Activated T-cell treated with anti-CD3 and anti-CD28 coated beads for 48 hours (primary cell): ENCODE measurements at regions not wholly inside any gene's neighbourhood (a gene's known extent, or its start where the extent isn't known, plus 50 kb on each side); places are given as distances from the start of the nearest gene placed in this dataset.

ENCODE experiments used
- DNase-seq: peaks from one replicate; pipeline ENCODE4 v3.0.0-alpha.2; 2020; ENCODE audit warnings: low read depth

DNA sequence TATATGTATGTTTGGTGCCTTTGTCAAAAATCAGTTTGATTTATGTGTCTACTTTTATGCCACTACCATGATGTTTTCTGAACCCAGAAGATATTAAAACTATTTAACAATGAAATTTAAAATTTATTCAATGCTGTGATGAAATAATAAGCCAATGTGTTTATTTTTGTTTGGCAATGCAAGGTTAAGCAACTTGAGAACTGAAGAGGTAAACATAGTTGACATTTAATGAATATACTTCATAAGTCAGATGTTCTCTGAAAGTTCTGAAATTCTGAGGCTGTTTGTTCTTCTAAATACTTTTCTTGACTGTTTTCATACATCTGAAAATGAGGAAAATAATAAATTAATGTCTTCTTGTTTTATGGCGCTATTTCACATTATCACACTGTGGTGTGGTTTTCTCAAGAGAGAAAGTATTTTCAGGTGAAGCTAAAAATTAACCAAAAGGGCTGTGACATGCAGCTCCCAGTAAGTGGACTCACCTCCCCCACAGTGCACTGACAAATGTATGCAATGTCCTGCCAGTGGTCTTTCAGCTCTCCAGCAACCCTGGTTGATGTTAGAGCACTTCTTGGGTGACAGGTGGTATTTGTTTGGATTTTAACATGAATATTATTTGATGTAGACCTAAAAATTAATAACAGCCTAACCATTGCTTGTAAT lies 863.6 kb upstream of the SALL3 start:
- no peak for DNase-seq

DNA sequence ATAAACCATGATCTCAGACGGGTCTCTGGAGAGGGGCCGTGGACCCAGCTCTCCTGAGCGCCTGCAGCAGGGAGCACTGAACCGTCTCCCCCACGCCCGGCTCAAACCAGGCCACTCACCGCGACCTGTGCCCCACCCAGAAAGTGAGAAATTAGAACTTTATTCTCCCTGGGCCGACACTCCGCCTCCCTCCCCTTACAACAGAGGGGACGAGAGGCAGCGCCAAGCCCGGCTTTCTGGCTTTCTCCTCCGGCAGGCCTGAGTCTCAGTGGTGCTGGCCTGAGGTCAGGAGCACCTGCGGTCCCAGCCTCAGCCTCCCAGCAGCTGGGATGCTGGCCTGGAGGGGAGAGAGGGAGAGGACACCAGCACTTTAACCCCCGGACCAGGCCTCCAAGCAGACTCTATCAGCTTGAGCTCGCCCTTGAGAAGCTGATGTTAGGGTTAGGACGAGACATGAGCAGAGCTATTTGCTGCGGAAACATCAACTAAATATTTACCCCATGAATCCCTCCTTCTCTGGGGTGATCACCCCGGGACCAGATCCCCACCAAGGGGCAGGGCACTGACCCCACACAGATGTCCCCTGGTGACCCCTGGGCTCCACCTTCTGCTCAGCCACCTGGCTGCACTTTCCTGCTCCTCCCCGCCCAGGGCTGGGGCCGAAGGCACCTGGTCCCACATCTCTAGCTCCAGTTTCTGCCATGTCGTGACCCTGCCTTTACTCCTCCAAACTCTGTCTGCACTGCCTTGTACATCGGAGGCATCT lies 856.3 kb upstream of the SALL3 start:
- no peak for DNase-seq

GRCh38 chr18:78123926-78124797 lies 855.5 kb upstream of the SALL3 start:
- no peak for DNase-seq

- no peak for DNase-seq
These were observed 854.3 kb upstream of the SALL3 start for GRCh38 chr18:78125206-78125896.

DNA sequence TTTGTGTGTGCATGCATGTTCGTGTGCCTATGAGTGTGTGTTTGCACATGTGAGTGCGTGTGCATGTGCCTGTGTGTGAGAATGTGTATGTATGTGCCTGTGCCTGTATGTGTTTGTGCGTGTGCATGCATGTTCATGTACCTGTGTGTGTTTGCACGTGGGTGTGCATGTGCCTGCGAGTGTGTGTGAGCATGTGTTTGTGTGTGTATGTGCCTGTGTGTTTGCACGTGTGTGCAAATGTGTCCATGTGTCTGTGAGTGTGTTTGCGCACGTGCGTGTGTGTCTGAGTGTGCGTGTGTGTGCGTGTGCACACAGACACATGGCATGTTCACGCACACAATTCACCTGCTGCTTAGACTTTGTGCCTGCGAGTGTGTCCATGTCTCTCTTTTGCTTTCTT lies 853.5 kb upstream of the SALL3 start:
- DNase-seq, result no peak

- no peak for DNase-seq
These were observed 853.1 kb upstream of the SALL3 start for GRCh38 chr18:78126536-78126935.

- no peak for DNase-seq
These were observed 852.6 kb upstream of the SALL3 start for GRCh38 chr18:78127041-78127440.

GRCh38 chr18:78128004-78128403 lies 851.6 kb upstream of the SALL3 start:
- DNase-seq, result no peak

GRCh38 chr18:78129260-78129659 lies 850.4 kb upstream of the SALL3 start:
- no peak for DNase-seq

DNA sequence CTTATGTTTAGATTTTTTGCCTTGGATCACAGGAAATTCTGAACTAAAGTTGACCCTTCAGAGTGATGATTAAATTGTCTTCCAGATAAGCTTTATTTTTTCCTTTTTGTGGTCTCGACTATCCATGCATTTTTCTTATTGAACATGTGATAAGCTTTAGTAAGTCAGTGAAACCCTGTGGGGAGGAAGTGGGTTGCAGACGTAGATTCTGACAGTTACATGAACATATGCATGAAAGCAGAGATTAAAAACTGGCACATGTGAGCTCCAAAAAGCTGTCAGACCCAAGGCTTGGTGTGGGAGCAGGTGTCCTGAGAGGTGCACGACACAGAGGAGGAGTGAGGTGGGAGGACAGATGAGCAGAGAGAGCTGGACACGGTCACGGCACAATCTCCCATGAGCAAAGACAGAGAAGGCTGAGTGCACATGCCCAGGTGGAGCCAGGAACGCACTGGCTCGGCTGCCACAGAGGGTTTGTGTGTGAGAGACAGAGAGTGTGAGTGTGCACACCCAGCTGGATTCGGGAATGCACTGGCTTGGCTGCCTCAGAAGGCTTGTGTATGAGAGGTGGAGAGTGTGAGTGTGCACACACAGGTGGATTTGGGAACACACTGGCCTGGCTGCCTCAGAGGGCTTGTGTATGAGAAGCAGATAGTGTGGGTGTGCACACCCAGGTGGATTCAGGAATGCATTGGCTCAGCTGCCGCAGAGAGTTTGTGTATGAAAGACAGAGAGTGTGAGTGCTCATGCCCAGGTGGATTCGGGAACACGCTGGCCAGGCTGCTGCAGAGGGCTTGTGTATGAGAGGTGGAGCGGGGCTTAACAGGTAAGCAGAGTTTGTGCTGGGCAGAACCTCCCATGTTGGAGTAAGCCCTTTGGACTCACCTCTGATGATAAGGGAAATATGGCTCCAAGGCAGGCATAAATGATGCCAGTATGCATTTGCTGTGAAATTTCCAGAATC lies 849.1 kb upstream of the SALL3 start:
- DNase-seq, result no peak

DNA sequence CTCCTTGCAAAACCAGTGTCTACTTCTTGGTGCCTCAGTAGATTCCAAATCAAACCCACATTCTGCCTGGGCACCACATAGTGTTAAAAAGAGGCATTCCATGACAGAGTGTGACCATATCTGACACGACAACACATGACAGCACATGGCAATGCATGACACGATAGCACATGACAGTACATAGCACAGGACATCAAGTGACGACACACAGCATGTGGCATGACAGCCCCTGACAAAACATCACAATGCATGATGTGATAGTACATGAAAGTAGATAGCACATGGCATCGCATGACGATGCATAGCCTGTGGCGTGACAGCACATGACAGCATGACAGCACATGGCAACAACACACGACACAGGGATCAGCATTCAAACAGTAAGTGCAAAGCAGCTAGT lies 845.9 kb upstream of the SALL3 start:
- DNase-seq, result no peak

GRCh38 chr18:78136986-78137385 lies 842.6 kb upstream of the SALL3 start:
- no peak for DNase-seq

GRCh38 chr18:78138983-78139496 lies 840.6 kb upstream of the SALL3 start:
- DNase-seq, result no peak

- no peak for DNase-seq
These were observed 839.3 kb upstream of the SALL3 start for GRCh38 chr18:78140294-78140693.

DNA sequence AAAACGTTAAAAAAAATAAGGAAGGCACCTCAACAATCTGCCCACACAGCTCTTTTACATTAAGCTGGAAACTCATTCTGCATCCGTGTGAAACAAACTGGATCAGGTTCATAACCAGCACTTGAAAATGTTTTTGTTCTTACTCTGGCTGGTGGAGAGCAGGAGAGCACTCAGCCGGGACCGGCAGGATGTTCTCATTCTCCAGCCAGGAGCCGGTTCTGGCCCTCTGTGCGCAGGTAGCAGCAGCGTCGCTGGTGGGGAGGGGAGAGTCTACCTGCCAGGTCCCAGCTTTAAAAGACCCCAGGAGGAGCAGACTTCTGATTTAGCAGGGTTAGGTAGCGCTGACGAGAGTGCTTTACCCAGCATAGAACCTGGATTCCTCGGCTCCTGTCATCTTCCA lies 834.9 kb upstream of the SALL3 start:
- DNase-seq, result no peak

DNA sequence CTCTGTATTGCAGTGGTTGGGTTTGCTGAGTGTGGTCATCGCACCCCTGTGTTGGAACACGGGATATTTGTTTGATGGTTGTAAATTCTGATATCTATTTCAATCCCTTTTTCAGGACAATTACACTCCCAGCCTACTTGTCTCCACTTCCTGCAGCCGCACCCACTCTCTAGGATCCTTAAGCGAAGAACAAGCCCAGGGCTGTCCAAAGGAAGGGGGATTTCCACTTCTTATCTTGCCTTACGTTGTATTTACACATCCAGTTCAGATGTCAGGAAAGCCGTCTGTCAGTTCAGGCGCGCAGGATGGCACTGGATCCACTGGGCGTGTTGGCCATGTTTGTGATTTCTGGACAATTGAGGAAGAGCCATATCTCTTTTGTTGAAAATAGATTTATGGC lies 834.5 kb upstream of the SALL3 start:
- DNase-seq, result no peak

- DNase-seq, result no peak
These were observed 833.2 kb upstream of the SALL3 start for GRCh38 chr18:78146136-78147085.

- DNase-seq, result no peak
These were observed 829.0 kb upstream of the SALL3 start for GRCh38 chr18:78150590-78150989.

DNA sequence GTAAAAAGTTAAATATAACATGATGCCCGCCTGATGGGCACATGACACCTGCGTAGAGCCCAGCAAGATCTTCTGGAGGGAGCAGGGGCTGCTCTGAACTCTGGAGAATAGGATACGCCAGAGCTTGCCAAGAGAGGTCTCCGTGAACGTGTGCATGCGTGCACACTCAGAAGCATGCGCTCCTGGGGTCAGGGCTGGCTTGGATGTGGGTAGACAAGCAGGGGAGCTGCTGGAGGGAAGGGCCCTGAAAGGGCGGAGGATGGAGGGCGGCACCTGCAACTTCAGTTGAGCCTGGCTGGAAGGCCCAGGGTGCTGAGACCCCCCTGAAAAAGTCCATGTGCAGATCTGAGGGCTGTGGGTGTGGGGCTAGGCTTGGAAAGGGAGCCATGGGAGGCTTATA lies 828.4 kb upstream of the SALL3 start:
- no peak for DNase-seq
